GM20000 (cell line): ENCODE measurements at regions not wholly inside any gene's neighbourhood (a gene's known extent, or its start where the extent isn't known, plus 50 kb on each side); places are given as distances from the start of the nearest gene placed in this dataset.

ENCODE experiments used
- DNase-seq: peaks from one replicate; pipeline ENCODE4 v3.0.0; 2012; ENCODE audit warnings: low spot score
- TF ChIP-seq, protein P1 (sequence below): IDR thresholded peaks from 2 replicates; pipeline ENCODE4 v1.5.1; 2012; ENCODE audit warnings: mild to moderate bottlenecking, control low read depth; ENCODE audit errors: extremely low read depth, missing control alignments

DNA sequence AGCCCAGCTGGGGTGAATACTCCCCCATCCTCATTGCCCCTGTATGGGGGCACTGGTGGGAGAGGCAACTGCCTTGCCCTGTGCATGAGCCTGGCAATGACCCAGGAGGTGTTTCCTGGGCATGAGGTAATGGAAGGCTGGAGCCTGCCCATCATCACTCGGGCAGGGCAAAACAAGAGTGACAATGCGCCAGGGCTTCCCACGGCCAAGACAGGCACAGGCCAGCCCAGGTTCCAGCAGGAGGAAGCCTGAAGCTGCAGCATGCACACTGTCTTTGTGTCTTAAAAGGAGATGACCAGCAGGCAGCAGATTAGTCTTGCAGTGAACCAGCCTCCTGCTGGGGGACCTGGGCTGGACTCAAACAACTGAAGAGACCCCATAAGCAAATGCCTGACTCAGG is 92.2 kb upstream of the SMIM23 start:
- TF ChIP-seq, protein P1, sequence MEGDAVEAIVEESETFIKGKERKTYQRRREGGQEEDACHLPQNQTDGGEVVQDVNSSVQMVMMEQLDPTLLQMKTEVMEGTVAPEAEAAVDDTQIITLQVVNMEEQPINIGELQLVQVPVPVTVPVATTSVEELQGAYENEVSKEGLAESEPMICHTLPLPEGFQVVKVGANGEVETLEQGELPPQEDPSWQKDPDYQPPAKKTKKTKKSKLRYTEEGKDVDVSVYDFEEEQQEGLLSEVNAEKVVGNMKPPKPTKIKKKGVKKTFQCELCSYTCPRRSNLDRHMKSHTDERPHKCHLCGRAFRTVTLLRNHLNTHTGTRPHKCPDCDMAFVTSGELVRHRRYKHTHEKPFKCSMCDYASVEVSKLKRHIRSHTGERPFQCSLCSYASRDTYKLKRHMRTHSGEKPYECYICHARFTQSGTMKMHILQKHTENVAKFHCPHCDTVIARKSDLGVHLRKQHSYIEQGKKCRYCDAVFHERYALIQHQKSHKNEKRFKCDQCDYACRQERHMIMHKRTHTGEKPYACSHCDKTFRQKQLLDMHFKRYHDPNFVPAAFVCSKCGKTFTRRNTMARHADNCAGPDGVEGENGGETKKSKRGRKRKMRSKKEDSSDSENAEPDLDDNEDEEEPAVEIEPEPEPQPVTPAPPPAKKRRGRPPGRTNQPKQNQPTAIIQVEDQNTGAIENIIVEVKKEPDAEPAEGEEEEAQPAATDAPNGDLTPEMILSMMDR = no peak
- DNase-seq = no peak

DNA sequence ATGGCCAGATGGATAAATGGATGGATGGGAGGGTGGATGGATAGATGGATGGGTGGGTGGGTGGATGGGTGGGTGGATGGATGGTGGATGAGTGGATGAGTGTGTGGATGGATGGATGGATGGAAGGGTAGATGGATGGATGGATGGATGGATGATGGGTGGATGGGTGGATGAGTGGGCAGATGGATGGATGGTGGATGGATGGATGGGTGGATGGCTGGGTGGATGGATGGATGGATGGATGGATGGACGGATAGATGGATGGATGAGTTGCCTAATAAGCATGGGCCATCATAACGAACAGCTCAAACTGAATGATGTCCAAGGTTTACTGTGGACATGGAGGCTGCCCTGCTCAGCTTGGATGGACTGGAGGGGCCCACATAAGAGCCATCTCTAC is 89.8 kb upstream of the SMIM23 start:
- TF ChIP-seq, protein P1 = no peak
- DNase-seq = no peak

DNA sequence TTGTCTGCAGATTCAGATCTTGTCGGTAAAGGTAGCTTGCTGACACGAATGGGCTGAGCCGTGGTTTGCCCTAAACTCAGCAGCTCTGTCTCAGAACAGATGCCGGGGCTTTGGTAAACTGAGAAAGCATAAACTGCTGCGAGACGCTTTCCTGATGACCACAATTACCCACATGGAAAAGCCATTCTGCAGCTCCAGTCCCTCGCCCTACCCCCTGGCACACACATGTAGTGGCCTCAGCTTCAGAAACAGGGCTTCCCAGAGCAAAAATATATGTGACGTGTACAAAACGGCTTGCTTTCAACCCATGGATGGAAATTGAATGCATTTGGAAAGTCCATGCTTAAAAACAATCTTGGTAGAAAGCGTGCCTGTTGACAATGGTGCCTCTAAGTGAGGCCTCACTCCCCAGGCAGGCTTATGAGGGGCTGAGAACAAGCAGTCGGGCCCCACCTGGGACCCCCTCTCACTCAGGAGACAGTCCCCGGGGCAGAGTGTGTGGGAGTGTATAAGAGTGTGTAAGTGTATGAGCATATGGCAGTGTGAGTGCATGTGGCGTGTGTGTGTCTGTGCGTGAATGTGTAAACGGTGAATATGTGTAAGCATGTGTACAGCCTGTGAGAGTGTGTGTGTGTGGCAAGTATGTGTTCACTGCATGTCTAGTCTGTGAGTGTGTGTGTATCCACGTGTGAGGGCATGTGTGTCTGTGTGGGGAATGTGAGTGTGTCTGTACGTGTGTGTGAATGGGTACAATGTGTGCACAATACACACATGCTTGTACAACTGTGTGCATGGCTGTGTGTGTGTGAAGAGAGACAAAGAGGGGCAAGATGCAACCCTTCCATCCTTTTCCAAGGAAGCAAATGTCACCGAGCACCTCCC is 88.2 kb upstream of the SMIM23 start:
- TF ChIP-seq, protein P1 = no peak
- DNase-seq = no peak

DNA sequence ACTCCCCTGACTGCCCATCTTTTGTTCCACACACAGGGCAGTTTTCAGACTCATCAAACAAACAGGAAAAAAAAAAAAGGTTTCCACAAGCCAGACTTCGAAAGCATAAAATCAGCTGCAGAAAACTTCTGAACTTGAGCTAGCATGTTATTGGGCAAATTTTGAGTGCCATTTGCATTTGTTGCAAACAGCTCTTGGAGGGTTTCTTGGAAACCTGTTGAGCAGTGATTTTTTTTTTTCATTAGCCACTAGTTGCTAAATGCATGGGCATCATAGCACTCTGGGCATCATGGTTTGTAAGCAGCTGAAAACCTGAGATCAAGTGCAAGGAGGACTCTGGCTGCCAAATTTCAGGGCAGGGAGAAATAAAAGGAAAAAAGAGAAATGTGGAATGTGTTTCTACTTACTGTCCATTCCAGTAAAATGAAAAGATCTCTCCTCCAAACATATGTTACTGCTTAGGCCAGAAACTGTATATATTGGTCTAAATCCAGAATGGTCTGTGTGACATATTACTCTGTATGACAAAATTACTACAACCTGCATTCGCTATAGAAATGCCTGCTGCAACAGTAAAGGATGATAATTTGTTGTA is 85.2 kb upstream of the SMIM23 start:
- no peak for DNase-seq
- TF ChIP-seq, protein P1 = no peak

DNA sequence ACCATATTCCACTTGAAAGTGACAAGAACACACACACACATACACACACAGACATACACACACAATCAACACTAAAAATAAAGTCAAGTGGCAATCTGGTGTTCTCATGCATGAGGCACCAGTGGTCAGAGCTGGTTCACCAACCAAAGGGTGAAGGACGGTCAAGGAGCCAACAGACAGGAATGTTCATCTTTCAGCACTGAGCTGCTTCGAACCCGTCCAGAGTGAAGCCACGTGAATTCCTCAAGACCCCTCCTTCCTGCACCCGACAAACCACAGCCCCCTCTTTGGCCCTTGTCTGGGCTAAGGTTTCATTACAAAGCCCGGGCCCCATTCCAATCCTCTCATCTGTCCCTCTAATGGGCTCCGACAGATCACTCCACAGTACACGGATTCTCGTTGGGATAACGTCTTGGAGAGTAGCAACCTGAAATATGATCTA is 84.5 kb upstream of the SMIM23 start:
- no peak for DNase-seq
- TF ChIP-seq, protein P1 = no peak

DNA sequence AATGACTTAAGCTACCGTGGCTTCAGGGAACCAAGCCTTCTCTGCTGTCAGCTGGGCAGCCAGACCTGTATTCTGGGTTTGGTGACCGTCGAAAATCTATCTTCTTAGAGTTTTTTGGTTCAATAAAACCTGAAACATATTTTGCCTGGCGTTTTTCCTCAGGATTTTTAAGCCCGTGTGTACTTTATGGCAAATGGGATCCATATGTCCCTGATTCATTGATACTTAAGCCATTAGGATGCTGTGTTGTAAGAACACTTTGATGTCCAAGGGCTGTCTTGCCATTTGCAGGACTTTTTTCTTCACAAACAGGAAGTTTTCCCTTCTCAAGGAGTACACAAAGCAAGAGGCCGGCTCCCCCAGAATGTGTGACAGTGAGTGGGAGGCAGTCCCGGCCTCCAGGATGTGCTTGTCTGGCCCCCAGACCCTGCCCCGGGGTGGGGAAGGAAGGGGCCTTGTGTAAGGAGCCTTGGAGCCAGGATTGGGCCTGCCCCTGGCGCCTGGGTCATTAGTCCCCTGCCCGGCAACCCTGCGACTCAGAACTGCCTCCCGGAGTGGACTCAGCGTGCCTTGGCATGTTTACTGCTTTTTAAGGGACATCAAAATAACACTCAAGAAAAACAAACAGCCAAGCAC is 83.4 kb upstream of the SMIM23 start:
- no peak for DNase-seq
- TF ChIP-seq, protein P1 = no peak

DNA sequence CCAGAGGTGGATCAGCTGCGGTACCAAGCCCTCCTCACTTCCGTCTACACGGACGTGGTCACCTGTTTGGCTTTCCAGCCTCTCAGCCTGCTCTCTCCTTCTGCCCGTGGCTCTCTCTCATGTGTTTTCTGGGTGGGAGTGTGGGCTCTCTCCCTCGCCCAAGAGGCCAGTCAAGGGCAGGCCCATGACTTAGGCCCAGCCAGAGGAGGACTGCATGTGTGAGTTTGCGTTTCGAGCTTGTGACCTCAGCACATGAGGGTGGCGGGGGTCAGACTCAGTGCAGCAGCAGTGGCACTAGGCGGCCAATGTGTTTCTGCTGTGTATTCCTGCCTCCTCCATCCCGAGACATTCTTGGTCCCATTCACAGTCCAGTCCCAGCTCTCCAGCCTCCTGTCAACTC is 82.5 kb upstream of the SMIM23 start:
- DNase-seq = no peak
- TF ChIP-seq, protein P1 = no peak
